Ishikawa (cell line): ENCODE measurements at regions not wholly inside any gene's neighbourhood (a gene's known extent, or its start where the extent isn't known, plus 50 kb on each side); places are given as distances from the start of the nearest gene placed in this dataset.

ENCODE experiments used
- CEBPB ChIP-seq: IDR thresholded peaks from 2 replicates; pipeline ENCODE4 v1.6.1; 2012
- CREB1 ChIP-seq: IDR thresholded peaks from 2 replicates; pipeline ENCODE4 v1.6.1; 2012; ENCODE audit warnings: low read depth
- EGR1 ChIP-seq: IDR thresholded peaks from 2 replicates; pipeline ENCODE4 v1.6.1; 2012
- EP300 ChIP-seq: IDR thresholded peaks from 2 replicates; pipeline ENCODE4 v1.6.1; 2012; ENCODE audit warnings: borderline replicate concordance
- FOXM1 ChIP-seq: IDR thresholded peaks from 2 replicates; pipeline ENCODE4 v1.6.1; 2012; ENCODE audit warnings: low read depth, borderline replicate concordance
- MAX ChIP-seq: IDR thresholded peaks from 2 replicates; pipeline ENCODE4 v1.6.1; 2012
- NFIC ChIP-seq: IDR thresholded peaks from 2 replicates; pipeline ENCODE4 v1.6.1; 2012
- RAD21 ChIP-seq: IDR thresholded peaks from 2 replicates; pipeline ENCODE4 v1.6.1; 2012; ENCODE audit warnings: low read depth
- TAF1 ChIP-seq: IDR thresholded peaks from 2 replicates; pipeline ENCODE4 v1.6.1; 2012; ENCODE audit warnings: low read depth, mild to moderate bottlenecking
- TCF12 ChIP-seq: IDR thresholded peaks from 2 replicates; pipeline ENCODE4 v1.6.1; 2012; ENCODE audit warnings: low read depth
- TEAD4 ChIP-seq: IDR thresholded peaks from 2 replicates; pipeline ENCODE4 v1.6.1; 2012
- USF1 ChIP-seq: IDR thresholded peaks from 2 replicates; pipeline ENCODE4 v1.6.1; 2012
- YY1 ChIP-seq: IDR thresholded peaks from 2 replicates; pipeline ENCODE4 v1.6.1; 2012; ENCODE audit warnings: low read depth
- ZBTB7A ChIP-seq: IDR thresholded peaks from 2 replicates; pipeline ENCODE4 v1.6.1; 2012; ENCODE audit warnings: low read depth
- TF ChIP-seq, protein P1 (sequence below): IDR thresholded peaks from 2 replicates; pipeline ENCODE4 v1.6.1; 2012; ENCODE audit warnings: low read depth, mild to moderate bottlenecking

- TF ChIP-seq MAX (no peak), TEAD4 (no peak), ZBTB7A (no peak), EP300 (no peak), NFIC (no peak), TCF12 (no peak), FOXM1 (no peak), TAF1 (no peak), YY1 (no peak), CEBPB (no peak), RAD21 (no peak), USF1 (no peak), EGR1 (no peak), CREB1 (no peak)
- TF ChIP-seq, protein P1, sequence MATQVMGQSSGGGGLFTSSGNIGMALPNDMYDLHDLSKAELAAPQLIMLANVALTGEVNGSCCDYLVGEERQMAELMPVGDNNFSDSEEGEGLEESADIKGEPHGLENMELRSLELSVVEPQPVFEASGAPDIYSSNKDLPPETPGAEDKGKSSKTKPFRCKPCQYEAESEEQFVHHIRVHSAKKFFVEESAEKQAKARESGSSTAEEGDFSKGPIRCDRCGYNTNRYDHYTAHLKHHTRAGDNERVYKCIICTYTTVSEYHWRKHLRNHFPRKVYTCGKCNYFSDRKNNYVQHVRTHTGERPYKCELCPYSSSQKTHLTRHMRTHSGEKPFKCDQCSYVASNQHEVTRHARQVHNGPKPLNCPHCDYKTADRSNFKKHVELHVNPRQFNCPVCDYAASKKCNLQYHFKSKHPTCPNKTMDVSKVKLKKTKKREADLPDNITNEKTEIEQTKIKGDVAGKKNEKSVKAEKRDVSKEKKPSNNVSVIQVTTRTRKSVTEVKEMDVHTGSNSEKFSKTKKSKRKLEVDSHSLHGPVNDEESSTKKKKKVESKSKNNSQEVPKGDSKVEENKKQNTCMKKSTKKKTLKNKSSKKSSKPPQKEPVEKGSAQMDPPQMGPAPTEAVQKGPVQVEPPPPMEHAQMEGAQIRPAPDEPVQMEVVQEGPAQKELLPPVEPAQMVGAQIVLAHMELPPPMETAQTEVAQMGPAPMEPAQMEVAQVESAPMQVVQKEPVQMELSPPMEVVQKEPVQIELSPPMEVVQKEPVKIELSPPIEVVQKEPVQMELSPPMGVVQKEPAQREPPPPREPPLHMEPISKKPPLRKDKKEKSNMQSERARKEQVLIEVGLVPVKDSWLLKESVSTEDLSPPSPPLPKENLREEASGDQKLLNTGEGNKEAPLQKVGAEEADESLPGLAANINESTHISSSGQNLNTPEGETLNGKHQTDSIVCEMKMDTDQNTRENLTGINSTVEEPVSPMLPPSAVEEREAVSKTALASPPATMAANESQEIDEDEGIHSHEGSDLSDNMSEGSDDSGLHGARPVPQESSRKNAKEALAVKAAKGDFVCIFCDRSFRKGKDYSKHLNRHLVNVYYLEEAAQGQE, result no peak
These were observed 105.9 kb upstream of the DAP start for GRCh38 chr5:10866913-10867312.

DNA sequence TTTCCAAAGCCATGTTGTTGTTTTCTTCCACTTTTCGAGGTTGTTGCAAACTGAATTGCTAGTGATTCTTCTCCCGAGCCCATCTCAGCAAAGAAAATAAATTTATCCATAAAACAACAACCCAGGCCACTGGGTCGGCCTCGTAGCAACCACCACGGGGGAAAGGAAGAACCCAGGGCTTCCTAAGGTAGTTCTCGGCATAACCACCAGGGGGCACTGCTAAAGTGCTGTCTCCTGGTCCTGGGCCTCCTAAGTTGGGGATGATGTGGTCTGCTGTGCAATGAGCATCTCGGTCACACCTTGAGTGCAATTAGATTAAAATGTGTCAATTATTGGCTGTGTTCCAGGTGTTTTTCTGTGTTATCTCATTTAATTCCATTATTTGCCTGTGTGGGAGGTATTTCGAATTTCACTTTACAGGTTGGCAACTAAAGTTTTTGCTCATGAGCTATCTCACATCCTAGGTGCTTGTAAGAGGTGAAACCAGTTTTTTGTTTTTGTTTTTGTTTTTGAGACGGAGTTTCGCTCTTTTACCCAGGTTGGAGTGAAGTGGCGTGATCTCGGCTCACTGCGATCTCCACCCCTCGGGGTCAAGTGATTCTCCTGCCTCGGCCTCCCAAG, 102.8 kb upstream of the DAP start:
- TF ChIP-seq USF1 (no peak), EGR1 (no peak), RAD21 (peak; percentile 81)

DNA sequence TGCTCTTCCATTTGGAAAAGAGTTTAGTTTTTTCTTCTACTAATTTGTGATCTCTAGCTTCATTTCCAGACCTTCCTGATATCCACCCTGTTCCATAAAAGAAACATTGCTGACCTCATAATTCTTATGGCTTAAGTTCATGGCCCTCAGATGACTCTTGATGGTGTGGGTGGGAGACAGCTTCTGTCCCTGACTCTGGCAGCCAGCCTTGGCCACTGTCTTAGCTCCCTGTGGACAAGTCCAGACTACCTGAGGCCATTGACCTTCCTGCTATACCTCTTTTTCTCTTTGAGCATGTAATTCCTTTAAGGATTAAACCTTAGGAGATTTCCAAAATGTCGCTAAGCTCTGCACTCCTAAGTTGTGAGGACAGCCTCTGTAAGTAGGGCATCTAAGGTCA, 101.1 kb upstream of the DAP start:
- TF ChIP-seq ZBTB7A, result no peak
- no peak for TF ChIP-seq EP300

DNA sequence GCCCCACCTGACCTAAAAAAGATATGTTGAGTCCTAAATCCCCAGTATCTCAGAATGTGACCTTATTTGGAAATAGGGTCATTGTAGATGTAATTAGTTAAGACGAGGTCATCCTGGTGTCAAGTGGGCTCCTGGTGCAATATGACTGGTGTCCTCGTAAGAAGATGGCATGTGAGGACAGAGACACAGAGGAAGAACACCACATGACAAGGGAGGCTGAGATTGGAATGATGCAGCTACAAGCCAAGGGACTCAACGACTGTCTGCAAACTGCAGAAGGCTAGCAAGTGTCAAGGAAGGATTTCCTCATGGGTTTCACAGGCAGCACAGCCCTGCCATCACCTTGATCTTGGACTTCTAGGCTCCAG, 100.4 kb upstream of the DAP start:
- TF ChIP-seq CEBPB, result no peak
- TF ChIP-seq EP300, result no peak
- TF ChIP-seq YY1, result no peak
- no peak for TF ChIP-seq CREB1
- no peak for TF ChIP-seq RAD21
- TF ChIP-seq USF1, result no peak
- TF ChIP-seq TAF1, result no peak
- no peak for TF ChIP-seq NFIC
- TF ChIP-seq TEAD4, result no peak
- TF ChIP-seq FOXM1, result no peak
- TF ChIP-seq TCF12, result no peak
- TF ChIP-seq ZBTB7A, result no peak
- TF ChIP-seq, protein P1, result no peak
- no peak for TF ChIP-seq EGR1
- no peak for TF ChIP-seq MAX

- TF ChIP-seq TAF1 (no peak), ZBTB7A (no peak), CREB1 (no peak), USF1 (no peak), RAD21 (no peak), EGR1 (no peak), YY1 (no peak), FOXM1 (no peak), TCF12 (no peak), NFIC (no peak), MAX (no peak)
These were observed 99.8 kb upstream of the DAP start for GRCh38 chr5:10860645-10861422.
